OCI-LY3 (cell line): ENCODE measurements at regions not wholly inside any gene's neighbourhood (a gene's known extent, or its start where the extent isn't known, plus 50 kb on each side); places are given as distances from the start of the nearest gene placed in this dataset.

Source experiments
- CTCF ChIP-seq: fragments of 200-600, 300-600 bp; sonication (generic); IDR thresholded peaks from 2 replicates; pipeline ENCODE4 v1.5.1; 2014; ENCODE audit warnings: antibody characterized with exemption, low read length, low read depth
- EZH2phosphoT487 ChIP-seq: fragments of 200-600 bp; shearing (Covaris generic); IDR thresholded peaks from 2 replicates; pipeline ENCODE4 v1.6.1; 2018; ENCODE audit warnings: antibody characterized with exemption, mixed run types, low read depth

DNA sequence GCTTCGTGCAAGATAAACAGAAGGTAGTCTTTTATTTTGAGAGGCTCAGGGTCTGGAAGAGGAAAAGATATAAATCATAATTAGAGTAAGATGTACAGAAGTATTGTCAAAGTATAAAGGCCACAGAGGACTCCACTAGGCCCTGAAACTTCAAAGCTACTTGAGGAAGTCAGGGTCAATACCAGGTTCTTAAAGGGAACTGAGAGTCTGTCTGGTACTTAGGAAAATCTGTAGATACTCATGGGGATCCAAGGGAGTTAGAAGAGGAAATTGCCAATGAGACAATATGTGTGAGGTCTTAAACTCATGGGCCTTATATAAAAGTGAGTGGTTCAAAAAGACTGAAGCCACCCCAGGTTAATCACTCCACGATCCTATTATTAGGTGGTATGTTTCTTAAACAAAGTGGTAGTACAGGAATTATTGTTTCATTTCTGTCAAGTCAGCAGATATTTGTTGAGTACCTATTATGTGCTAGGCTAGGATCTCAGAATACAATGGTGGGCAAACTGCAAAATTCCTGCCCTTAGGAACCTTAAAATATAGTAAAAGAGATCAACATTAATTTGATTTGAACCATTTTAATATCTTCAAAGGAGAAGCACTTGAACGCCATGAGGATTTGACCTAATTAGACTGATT lies 314.6 kb downstream of the ADAMTS20 start:
- TF ChIP-seq CTCF (no peak), EZH2phosphoT487 (no peak)
